Kidney capillary endothelial cell (primary cell): ENCODE measurements at regions not wholly inside any gene's neighbourhood (a gene's known extent, or its start where the extent isn't known, plus 50 kb on each side); places are given as distances from the start of the nearest gene placed in this dataset.
"Not testable (repeated sequence)": the region's sequence is repeated elsewhere in the genome, so short reads cannot be mapped to it uniquely, and the experiment has no call there.

Experiments used
- DNase-seq: peaks from one replicate; pipeline ENCODE4 v3.0.0-alpha.2; 2018; ENCODE audit warnings: low spot score

DNA sequence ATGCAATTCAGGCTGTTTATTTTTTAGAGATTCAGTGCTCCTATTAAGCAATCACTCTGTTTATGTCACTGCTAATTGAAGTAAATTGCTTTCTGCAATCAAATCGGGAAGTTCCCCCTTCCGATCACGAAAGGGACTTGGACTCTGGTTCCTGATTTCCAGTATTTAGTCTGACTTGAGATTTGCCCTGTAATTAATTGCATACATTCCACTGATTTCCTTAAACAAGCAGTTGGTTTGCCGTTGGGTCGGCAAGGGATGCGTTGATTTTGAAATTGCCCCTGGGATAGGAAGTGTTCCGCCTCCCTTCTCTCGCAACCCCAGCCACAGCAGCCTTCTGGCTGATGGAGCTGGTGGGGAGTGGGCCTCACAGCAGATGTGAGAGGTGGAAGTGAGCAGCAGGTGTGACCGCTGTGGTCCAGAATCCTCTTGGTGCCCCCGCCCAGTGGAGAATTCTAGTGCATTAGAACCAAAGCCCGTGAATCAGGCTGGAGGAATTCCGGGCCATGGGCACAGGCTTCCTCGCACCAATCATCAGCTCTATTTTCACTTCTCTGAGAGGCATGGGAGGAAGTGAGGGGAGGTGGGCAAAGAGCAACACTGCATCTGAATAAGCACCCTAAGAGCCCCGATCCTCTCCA lies 102.5 kb downstream of the SPRY4 start:
- no peak for DNase-seq

DNA sequence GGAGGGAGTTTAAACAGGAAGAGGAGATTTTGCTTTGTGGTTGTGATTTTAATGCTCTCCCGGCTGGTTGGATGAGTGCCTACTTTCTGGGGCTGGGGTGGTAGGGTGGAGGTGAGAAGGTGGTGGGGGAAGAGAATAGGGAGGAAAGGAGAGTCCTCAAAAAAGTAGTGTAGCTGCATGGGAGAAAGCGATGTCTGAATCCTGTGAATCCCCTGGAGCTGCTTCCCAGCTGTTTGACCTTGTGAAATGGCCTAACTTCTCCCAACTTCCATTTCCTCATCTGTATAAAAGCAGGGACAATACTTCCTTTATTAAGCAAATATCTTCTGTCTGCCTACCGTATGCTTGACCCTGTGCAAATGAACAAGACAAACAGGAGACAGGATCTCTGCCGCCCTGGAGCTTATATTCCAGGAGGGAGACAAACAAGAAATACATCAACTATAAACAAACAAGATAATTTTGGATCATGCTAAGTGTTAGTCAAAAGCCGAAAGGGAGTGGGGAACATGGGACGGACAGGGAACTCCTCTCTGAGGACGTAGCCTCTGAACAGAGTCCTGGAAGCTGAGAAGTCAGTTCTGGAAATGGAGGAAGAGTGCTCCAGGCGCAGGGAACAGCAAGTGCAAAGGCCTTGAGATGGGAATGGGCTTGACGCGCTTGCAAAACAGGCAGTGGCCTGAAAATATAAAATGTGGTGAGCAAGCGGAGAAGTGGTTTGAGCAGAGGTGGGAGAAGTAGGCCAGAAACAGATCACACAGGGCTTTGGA lies 103.5 kb downstream of the SPRY4 start:
- no peak for DNase-seq

DNA sequence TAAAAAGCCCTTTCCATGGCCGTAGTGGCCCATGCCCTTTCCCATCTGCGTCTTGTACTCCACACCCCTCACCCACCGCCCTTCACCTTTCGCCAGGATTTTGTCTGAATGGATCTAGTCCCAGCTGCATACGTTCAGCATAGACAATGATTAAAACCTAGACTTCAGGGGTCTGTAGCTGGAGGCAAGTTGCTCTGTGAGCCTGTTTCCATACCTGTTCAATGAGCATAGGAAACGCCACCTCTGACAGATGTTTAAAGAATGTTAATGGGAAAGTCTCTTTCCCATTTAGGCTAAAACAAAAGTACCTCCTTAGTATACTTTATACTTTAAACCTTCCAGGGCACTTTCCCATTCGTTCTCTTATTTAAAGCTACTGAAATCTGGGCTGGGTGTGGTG lies 105.7 kb downstream of the SPRY4 start:
- DNase-seq, result no peak

DNA sequence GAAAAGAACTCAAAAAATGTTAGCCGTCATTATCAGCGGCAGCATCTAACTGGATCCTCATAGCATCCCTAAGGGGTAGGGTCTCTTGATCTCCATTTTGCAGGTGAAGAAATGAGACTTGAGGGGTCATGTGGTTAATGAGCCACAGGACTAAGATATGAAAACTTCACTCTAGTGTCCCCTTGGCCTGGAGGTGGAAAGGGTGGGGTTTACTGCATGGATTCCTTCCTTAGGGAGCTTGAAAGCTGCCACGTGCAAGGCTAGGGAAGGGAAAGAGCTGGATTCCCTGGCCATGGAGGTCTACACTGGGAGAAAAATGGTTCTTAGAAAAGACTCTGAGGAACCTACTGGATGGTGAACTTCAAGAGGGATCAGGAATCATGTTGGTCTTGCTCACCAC lies 107.9 kb downstream of the SPRY4 start:
- DNase-seq, result no peak

DNA sequence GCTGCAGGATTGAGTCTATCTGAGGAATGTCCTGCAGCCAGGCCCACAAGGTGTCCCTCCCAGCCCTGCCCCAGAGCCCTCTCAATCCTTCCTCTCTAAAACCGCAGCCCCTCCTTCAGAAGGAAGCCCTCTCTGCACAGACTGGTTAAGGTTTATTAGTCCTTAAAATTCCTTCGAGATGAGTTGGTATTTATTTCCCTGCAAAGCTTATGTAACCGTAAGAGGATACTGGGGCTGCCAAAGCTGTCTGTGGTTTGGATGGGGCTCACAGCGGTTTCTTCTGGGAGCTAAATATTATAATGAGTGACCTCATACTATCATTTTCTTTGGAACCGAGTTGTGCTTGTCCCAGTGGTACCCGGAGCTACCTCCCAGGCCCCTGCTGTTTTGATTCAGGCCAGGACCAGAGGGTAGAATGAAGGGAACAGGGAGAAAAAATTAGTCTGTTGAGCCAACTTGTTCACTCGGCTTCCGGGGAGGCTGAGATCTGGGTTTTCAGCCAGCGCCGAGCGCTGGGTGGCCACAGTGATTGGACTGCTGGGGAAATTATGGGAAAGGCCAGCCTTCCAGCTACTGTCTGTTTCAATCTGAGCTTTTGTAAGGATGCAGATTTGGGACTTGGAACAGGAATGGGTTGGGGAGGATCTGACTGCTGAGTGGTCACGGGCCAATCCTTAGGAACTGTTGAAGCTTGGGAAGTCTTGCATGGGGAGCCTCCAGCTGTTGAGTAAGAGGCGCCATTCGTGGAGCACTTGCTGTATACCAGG lies 107.5 kb downstream of the NDFIP1 start:
- DNase-seq, result no peak

DNA sequence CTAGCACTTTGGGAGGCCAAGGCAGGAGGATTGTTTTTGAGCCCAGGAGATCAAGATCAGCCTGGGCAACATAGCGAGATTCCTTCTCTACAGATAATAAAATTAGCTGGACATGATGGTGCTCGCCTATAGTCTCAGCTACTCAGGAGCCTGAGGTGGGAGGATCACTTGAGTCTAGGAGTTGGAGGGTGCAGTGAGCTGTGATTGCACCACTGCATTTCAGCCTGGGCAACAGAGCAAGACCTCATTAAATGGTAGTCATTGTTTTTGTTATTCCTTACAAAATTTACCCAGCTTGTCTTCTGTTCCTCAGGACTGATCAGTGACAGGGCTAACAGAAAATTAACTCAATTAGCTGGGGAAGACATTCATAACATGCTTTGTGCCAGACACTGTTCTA lies 104.5 kb downstream of the NDFIP1 start:
- no peak for DNase-seq

DNA sequence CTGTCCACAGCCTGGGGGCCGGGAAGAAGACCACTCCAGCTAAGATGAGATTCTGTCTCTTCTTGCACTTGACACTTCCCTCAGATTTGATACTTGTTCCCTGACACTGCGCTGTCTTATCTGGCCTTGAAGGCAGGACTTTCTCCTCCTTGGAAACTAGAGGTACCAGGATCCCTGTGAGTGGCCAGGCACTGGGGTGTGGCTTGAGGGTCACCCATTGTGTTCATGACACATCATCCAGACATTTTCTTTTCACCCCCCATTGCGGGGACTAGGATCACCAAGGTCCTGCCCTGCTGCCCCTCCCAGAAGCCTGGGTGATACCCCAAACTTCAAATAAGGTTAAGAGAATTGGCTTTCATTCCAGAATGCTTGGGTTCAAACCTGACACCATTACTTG lies 103.3 kb downstream of the NDFIP1 start:
- no peak for DNase-seq

DNA sequence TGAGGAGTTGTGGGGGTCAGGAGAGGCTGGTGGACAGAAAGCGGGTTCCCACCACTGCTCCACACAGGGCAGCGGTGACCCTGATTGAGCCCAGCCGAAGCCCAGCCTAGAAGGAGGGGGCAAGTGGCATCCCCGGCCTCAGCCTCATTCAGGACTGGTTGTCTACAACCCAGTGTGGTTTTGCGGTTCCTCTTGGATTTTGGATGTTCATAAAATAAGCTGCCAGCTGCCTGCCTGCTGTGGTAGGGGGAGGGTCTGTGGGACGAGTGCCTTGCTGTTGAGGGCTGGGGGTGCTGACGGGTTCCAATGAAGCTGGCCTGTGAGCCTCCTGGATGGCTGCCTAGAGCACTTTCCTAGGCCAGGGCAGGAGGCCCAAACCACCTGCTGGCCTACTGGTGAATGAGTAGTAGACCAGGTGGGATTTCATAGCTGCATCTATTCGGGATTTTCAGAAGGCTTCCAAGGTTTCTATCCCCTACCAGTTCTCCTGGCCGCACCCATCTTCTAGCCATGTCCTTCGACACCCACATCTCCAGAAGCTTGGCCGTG lies 102.4 kb downstream of the NDFIP1 start:
- DNase-seq, result no peak

DNA sequence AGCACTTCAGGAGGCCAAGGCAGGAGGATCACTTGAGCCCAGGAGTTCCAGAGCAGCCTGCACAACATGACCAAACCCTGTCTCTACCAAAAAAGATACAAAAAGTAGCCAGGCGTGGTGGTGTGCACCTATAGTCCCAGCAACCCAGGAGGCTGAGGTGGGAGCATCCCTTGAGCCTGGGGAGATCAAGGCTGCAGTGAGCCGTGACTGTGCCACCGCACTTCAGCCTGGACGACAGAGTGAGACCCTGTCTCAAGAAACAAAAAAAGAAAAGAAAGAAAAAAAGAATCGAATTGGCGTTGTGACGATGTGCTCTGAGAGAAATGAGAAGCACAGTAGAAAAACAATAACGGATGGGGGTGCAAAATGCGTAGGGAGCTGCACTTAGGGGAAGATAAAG lies 101.4 kb downstream of the NDFIP1 start:
- DNase-seq, result no peak

DNA sequence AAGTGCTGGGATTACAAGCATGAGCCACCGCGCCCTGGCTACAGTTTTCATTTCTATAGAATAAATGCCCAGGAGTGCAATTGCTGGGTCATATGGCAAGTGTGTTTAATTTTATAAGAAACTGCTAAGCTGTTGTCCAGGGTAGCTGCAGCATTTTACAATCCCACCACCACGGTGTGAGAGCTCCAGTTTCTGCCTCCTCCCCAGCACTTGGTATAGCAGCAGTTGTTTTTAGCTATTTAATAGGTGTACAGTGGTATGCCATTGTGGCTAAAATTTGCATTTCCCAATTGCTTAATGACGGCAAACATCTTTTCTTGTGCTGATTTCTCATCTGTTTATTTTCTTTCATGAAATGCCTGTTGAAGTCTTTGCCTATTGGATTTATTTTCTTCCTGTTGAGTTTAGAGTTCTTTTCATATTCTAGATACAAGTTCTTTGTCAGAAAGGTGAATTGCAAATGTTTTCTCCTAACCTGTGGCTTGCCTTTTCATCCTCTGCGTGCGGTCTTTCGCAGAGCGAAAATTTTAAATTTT lies 100.3 kb downstream of the NDFIP1 start:
- no peak for DNase-seq

DNA sequence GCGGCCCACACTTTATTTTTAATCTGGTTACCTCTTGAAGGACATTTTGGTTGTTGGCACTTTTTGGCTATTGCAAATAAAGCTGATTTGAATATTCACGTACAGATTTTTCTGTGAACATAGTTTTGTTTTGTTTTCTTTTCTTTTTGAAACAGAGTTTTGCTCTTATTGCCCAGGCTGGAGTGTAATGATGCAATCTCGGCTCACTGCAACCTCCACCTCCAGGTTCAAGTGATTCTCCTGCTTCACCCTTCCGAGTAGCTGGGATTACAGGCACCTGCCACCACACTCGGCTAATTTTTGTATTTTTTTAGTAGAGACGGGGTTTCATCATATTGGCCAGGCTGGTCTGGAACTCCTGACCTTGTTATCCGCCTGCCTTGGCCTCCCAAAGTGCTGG lies 99.7 kb downstream of the NDFIP1 start:
- DNase-seq, result not testable (repeated sequence)

DNA sequence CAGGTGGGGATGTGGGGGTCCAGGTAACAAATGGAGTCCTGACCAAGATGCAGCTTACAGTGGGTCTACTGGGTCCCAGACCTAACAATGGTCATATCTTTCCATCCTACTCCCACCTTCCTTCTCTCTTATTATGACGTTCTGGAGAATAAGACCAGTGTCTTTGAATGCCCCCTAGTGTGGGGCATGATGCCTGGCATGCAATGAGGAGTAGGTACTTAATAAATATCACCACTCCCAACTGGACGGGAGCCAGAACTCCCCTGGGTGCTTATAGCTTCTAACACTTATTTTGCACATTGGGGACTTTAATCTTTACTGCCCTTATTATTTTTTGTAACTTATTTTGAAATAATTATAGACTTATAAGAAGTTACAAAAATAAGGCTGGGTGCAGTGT lies 98.2 kb downstream of the NDFIP1 start:
- no peak for DNase-seq

DNA sequence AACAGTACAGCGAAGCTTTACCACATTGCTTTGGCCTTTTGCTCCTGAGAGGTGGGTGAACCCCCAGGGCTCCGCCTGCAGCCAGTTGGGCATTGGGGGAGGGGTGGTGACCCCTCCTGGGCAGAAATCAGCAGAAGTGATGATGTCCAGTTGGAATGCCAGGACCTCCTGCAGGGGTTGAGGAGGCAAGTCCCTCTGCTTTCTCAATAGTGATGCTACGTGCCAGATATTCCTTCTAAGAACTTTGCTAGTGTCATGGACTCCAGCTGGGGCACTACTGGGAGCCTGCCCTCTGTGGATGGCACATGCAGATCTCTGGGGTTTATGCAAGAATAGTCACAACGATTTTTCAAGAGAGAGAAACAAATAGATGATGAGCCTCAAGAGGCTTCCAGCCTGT lies 95.6 kb downstream of the NDFIP1 start:
- DNase-seq, result no peak
